Ovary (tissue), 3 donors: ENCODE measurements at regions not wholly inside any gene's neighbourhood (a gene's known extent, or its start where the extent isn't known, plus 50 kb on each side); places are given as distances from the start of the nearest gene placed in this dataset.

Experiments
- POLR2A ChIP-seq: fragments of 450-650 bp; IDR thresholded peaks from one replicate; pipeline ENCODE4 v1.6.1; 2017; ENCODE audit warnings: antibody characterized with exemption, mild to moderate bottlenecking, moderate library complexity
- TF ChIP-seq, protein P1 (sequence below), 3 donors: fragments of 450-650 bp in 2 of 3; fragments of 200-600 bp in 1 of 3; IDR thresholded peaks; one replicate each; pipeline versions ENCODE4 v1.5.1 to v1.8.0; 2016 to 2022; ENCODE audit warnings: antibody characterized with exemption in 3 of 3, mild to moderate bottlenecking in 1 of 3
- donor health status: DM: no; HTN: no; CAD: no.

DNA sequence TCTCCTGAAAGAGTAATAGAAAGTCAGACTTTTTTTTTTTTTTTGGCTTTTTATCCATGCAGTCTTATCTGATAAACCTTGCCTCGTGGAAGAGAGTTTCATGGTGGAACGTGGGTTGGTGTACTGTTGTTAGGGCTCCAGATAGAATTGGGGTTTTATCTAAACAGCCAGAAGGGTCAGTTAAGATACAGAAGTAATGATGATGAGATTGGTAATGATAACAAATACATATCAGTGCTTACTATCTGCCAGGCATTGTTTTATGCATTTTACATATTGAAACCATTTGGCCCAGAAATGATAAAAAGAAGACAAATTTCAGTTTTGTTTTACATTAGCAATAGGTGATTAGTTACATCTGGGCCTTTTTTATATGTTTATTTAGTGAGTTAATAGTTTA is 372.8 kb upstream of the PRICKLE1 start:
- TF ChIP-seq, protein P1, sequence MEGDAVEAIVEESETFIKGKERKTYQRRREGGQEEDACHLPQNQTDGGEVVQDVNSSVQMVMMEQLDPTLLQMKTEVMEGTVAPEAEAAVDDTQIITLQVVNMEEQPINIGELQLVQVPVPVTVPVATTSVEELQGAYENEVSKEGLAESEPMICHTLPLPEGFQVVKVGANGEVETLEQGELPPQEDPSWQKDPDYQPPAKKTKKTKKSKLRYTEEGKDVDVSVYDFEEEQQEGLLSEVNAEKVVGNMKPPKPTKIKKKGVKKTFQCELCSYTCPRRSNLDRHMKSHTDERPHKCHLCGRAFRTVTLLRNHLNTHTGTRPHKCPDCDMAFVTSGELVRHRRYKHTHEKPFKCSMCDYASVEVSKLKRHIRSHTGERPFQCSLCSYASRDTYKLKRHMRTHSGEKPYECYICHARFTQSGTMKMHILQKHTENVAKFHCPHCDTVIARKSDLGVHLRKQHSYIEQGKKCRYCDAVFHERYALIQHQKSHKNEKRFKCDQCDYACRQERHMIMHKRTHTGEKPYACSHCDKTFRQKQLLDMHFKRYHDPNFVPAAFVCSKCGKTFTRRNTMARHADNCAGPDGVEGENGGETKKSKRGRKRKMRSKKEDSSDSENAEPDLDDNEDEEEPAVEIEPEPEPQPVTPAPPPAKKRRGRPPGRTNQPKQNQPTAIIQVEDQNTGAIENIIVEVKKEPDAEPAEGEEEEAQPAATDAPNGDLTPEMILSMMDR (IDR thresholded peaks at IDR 0.05) = no peak
- TF ChIP-seq POLR2A = no peak
